GOT3 (cell line): ENCODE measurements at regions not wholly inside any gene's neighbourhood (a gene's known extent, or its start where the extent isn't known, plus 50 kb on each side); places are given as distances from the start of the nearest gene placed in this dataset.

Experiments used
- DNase-seq: peaks from one replicate; lab custom pipeline; 2025; ENCODE audit warnings: mixed read lengths; lab: John Stamatoyannopoulos, UW

DNA sequence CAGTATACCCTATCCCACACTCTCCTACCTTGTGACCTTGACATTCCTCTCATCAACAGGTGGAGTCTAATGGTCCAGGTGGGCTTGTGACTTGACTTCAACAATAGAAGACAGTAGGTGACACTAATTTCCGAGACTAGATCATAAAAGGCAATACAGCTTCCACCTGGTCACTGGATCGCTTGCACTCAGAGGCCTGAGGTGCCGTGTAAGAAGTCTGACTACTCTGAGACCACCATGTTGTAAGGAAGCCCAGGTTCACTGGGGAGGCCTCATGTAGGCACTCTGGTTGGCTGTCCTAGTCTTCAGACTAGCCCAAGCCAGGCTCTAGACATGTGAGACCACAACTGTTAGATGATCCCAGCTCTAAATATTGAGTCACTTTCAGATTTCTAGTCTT, 370.4 kb downstream of the MID1IP1 start:
- no peak for DNase-seq

DNA sequence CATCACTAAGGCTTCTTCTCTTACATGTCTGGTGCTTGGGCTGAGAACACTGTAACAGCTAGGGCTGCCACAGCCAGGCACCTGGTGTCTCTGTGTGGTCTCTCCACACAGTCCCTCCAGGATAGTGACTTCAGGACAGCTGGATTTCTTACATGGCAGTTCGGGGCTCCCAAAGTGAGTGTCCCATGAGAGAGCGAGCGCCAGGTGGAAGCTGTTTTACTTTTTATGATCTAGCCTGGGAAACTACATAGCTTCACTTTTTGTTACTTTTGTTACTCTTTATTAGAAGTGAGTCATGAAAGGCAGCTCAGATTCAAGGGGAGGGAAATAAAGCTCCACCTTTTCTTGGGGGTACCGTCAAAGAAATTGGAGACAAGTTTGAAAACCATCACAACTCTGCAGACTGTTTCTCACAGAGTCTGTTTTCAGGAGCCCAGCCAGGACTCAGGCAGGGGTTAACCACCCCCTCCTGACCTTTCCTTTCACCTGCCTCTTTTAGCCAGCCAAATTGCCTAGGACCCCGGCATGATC, 373.0 kb downstream of the MID1IP1 start:
- no peak for DNase-seq

DNA sequence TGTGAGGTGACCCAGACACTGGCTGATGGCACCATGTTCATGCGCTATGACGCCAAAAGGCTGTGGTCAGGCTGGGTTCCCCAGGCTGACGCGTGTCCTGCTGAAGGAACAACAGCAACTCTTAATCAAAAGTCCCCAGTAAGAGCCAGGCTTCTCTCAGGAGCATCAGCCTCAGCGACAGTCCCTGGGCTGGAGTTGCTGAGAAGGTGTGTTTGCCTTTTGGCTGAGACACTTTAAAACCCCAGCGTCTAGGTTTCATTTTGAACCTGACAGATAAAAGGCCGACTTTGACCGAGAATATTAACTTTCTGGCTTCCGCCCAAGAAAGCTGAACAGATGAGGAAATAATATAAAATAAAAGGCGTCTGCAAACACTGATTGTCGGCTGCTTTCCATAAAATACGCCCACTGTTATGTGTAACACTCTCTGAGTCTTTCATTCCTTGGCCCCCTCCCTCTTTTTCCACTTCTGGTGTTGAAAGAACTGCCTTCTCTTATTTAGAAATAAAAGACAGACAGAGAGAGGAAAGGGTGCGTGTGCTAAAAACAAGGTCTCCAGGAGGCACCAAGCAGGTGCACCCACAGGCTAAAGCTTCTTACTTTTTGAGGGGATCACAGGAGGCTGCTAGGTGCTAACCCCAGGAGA, 373.6 kb downstream of the MID1IP1 start:
- no peak for DNase-seq

DNA sequence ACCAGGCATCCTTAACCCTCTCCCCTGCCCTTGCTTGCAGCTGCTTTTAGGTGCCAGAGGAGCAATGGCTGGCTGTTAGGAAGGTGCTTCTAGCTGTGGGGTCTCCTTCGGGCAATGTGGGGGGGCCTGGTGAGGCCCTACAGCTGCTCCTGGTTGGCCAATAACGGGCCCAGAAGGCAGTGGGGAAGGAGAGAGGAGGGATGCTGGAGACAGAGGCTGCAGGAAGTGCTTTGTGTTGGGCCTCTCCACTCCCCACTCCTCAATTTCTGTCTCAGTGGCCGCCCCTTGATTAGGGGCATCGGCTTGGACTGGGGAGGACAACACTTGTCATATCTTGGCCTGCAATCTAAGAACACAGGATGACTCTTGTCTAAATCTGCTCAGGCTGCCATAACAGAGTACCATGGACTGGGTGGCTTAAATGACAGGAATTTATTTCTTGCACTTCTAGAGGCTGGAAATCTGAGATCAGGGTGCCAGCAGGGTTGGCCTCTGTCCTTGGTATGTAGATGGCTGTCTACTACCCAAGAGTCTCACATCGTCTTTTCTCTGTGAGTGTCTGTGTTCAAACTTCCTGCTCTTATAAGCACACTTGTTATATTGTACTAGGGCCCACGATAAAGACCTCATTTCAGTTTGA, 374.3 kb downstream of the MID1IP1 start:
- no peak for DNase-seq

DNA sequence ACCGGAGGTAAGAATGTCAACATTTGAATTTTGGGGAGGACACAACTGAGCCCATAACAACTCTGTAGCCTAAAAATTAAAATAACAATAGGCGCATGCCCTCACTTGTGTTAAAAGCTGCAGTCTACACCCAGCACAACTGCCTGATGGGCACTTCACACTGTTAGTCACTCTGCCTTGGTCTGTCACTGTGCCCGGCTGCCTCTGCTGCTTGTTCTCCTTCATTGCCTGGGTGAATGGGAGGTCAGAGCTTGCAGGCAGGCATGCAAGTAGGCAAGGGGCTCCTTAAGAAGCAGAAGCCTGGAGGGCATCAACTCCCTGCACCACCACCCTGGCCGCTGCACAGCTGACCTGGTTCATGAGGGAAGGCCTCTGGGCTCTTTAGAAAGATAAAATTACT, 374.8 kb downstream of the MID1IP1 start:
- DNase-seq, result no peak

DNA sequence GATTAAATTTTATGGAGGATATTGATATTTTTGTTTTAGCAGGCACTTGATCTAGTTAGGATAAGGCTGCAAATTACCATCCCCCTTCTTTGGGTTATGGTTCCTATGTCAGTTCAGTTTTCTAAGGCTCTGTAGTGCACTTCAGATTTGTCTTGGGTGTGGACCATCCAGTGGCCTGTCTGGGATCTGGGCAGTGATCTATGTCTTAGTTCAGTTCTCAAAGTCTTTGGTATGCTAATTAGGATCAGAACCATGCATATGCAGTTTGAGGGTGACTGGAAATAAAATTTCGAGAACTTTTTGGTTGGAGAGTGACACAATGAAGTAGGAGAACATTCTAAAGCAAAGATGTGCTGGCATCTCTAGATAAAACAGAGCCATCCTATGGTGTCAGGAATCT, 388.2 kb downstream of the MID1IP1 start:
- DNase-seq, result no peak

DNA sequence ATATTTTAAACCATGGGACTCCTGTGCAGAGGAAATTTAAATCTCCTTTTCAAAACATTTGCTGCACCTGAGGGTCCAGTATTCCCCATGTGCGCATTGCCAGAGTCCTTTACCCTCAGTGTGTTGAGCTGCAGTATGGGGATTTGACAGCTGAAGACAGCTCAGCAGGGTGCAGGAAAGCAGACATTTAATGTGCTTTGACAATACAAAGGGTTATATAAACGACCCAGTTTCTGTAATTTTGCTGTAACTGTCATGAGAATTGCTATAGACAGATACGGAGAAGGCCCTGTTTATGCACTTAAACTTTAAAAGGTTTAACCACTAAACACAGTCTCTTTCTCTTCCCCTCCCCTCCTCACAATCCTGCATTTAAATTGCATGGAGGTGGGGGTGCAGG, 393.4 kb downstream of the MID1IP1 start:
- no peak for DNase-seq

DNA sequence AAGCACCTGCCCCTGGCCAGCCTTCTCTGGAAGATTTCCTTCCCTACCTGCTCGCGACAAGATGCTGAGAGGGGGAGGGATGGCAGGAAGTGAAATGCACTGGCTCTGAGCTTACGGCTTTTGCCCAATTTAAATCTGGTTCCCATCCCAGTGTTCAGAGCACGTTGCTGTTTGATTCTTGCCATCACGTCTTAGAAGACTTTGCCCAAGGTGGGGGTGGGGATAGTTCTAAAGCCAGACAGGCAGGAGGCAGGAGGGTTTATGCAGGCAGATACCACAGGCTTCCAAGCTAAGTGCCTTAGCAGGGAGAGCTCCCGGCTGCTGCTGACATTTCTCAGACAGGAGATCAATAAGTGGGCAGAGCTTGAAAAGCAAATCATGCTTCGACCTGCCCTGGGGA, 393.9 kb downstream of the MID1IP1 start:
- no peak for DNase-seq

DNA sequence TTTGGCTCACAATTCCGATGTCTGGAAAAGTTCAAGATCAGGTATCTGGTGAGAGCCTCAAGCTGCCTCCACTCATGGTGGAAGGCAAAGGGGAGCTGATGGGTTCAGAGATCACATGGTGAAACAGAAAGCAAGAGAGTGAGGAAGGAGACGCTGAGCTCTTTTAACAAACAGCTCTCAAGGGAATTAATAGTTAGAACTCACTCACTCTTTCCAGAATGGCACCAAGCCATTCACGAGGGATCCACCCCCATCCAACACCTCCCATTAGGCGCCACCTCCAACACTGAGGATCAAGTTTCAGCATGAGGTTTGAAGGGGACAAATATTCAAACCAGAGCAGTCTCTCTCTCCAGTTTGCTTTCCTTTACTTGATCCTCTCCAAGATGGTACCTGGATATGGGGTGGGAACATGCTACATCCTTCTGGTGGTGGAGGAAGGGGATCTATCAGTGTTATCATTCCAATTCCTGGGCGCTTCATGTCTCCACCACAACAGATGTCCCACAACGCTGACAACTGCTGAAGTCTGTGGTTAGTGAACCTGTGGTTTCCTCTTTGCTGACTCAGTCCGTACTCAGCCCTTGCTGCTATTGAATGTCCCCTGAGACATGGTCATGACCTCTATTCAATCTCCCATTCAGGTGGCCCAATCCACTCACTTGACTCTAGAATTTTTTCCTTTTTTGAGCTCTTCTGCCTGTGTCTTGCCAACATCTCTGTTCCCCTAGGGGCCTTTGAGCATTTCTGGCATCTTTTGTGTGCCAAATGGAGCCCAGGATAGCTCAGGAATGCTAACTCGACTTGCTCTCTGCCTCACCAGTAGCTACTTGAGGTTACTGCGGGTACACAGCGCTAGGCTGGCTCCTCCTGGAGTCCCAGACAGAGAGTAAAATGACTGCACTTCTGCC, 395.2 kb downstream of the MID1IP1 start:
- DNase-seq, result peak; percentile 64

DNA sequence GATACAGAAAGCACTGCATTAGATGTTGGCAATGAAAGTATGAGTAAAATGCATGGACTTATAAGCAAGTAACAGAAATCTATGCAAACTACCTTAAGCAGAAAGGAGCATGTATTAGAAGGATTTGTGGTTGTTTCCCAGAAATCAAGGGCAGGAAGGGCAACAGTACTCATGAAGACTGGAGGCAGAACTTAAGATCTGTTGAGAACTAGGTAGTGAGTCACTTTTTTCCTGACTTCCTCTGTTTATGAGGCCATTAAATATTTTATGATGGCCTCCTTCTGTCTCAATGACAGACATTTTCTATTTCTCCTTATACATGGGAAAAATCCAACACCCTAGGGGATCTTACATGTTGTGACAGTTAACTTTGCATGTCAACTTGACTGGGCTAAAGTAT, 398.2 kb downstream of the MID1IP1 start:
- DNase-seq, result no peak

DNA sequence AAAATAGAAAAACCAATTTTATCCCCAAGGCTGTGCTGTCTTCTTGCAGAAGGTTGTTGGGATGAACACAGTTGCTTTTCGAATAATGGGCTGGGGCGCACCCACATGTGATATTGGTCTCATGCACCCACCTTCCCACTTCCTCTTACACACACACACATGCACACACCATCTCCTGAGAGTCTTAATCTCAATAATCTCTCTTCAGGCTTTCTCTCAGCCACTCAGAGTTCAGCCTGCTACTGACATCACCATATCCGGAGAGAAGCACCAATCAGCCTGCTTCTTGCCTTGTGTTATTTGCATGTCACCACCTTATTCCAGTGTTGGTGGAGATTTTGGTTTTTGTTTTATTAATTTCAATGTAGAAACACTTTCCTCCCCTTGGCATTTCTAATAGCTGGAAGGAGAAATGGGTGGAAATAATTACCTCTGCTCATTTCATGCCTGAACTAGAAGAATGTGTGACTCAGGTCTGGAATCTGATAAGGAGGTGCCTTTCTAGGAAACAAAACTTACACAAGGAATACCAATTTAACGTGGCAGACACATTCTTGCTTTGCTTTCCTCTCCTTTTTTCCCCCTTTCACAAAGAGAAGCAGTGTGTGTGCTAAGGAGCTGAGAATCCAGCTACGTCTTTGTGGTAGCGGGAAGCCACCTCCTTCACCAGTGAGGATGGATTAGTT, 400.2 kb downstream of the MID1IP1 start:
- no peak for DNase-seq

DNA sequence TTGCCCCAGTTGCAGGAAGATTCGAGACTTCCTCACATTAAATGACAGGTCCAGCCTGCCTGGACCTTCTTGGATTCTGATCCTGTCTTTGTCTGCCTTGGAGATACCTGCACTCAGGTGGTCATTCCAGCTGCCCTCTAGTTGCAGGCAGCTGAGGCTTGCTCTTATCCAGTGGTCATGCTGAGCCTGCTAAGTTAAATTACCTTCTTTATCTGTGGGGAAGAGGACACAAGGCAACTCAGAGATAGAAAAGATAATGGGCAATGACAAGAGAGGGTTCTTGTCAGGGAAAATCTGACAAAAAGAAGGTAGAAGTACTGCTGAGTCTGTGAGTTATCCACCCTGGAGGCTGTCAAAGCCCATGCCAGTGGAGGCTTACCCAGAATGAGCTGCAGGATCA, 401.4 kb downstream of the MID1IP1 start:
- no peak for DNase-seq

DNA sequence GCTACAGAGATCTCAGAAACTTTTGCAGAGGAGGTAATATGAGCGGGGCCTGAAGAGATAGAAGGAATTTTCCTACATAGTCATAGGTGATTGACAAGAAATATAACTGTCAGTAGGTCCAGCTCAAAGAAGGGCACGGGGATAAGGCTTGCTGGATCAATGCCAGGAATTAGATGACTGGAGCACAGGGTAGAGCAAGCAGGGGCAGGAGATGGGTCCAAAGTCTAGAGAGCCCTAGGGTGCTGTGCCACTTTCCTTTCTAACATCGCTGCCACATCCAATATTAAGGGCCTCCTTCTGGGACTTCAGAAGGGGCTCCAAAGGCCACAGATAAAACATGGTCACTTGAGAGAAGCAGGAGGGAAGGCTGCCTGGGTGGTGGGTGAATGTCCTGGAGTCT, 402.2 kb downstream of the MID1IP1 start:
- no peak for DNase-seq

DNA sequence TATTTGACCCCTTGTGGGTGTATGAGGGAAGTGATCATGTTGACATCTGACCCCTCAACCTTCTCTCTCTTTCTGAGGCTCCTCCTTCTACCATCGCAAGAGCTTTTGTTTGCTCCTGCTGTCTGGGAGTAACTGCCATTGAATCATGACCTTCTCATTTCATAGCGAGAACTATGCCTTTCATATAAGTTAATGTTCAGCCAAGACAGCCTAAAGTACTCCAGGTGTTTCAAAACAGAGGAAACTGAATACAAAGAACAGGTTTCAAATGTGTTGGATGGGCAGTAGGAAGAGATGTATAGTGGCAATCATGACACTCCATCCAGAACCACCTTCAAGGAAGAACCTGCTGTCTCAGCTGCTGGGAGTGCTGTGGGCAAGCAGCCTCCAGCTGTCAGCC, 403.1 kb downstream of the MID1IP1 start:
- no peak for DNase-seq

DNA sequence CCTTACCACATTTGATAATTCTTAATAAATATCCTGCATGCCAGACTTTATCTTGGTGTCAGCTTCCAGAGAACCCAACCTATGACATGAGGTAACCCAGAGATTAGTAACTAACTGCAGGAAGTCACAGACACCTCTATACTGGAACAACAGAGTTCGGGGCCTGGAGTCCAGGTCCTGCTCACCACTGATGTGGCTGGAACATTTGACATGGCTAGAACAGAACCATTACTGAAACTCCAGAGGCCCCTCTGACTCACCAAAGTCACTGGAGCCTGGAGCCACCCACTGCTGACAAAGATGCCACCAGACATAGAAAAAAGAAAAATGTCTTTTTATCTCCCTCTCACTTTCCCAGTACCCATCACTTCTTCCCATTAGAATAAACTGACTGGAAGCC, 403.7 kb downstream of the MID1IP1 start:
- DNase-seq, result no peak

DNA sequence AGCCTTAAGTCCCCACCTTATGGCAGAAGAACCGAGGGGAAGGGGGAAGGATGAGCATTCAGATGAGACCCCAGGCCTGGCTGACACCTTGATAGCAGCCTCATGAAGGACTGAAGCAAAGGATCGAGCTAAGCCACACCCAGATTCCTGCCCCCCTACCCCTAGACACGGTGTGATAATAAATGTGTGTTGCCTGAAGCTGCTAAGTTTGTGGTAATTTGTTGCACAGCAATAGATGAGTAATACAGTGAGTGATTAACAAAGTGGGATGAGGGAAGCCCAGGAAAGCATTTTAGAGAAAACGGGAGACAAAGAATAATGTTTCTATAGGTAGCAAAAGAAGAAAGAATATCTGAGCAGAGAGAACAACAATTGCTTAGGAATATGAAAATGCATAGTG, 404.2 kb downstream of the MID1IP1 start:
- no peak for DNase-seq

DNA sequence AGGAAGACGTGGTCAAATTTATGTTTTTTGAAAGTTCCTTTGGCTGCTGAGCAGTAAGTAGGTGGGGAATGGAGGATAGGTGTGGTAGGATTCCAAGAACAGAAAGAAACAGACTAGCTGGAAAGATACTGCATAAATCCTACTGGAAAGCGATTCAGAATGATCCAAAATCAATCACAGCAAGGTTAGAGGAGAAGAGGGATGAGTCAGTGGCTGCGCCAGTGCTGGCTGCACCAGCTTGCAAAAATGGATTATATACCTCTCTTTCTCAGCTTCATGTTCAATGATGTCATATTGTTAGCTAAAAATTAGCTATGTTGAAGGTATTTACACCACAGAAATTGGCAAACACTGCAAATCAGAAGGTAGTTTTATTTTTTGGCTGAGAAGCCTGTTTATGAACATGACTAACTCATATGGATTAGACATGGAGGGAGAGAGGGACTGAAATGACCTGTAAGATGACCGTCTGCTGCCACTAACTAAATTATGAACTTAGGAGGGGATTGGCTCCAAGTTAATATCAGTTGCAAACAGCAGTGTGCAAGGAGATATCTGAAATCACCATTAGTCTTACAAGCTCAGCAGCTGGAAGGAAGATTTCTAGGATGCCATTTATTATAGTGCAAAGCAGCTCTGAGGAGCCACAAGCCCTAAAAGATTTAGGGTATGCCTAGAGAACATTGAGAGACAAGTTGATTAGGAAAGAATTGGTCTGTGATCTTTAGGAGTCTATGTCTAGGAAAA, 405.3 kb downstream of the MID1IP1 start:
- no peak for DNase-seq

DNA sequence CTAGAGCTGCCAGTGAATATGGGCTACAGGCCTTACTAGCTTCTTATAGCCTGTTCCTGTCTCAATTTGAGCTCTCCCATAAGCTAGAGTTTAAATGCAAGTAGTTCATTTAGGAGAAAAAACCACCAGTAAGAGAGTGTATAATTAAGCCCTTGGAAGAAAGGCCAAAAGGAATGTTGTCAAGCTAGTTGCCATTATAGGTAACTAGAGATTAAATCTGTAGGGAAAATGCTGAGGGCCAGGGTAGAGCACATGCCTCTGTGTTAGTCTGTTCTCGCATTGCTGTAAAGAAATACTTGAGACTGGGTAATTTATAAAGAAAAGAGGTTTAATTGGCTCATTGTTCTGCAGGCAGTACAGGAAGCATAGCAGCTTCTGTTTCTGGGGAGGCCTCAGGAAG, 410.2 kb downstream of the MID1IP1 start:
- DNase-seq, result no peak

DNA sequence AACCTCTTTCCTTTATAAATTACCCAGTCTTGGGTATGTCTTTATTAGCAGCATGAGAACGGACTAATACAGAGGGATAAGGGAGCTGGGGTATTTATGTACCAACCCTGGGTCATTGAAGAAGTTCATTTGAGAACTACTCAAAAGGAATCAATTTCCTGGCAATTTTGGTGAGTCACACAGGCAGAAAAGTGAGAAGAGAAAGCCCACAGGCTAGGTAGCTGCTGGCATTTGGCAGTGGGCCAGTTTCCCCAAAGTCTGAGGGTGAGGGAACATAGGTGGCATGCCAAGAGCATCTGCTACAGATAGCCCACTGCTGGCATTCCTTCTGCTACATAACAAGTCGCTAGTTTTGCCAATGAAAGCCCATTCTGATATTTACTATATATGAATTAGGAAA, 411.2 kb downstream of the MID1IP1 start:
- no peak for DNase-seq

DNA sequence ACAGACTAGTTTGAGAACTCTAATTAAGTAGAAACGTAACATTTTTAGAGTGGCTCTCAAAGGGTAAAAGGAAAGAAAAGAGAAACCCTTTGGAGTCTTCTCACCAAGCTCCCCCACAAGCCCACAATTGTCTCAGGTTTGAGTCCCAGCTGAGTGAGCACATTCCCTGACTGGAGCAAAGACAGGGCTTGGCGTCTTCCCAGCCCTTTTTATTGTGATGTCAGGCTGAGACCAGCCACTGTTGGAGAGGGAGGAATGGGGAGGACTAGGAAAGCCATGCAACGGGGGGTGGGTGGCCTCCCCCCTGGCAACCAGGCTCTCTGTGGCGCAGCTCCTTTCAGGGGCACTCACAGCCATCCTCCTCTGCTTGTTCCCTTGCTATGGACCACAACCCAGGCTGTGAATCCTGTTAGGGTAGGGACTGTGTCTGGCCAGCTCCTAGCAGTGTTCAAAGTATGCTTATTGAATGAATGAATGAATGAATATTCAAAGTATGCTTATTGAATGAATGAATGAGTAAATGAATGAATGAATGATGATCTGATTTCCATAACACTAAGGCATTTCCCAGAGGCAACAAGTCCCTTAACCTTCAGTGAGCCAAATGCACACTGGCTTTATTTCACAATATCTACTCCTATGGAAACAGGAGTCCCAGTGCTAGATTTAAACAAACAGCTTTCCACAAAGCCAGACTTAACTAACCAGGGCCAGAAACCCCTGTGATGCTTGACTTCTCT, 413.3 kb downstream of the MID1IP1 start:
- DNase-seq, result no peak

DNA sequence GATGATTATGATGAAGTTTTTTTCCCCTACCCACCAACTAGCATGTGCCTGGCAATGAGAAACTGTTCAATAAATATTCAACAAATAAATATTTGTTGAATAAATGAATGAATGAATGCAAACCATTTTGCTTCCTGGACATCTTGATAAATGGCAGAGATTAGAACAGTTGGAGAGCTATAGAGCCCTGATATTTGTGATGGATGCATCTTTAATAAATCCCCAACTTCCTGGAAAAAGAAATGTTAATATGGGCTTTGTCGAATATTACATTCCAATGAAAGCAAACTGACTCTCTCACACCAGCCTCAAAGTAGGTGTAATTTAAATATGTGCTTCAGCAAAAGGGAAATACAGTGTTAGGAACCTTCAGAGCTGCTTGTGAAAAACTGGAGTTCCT, 419.7 kb downstream of the MID1IP1 start:
- DNase-seq, result no peak
